Neural progenitor cell (in vitro differentiated cells): ENCODE measurements at regions not wholly inside any gene's neighbourhood (a gene's known extent, or its start where the extent isn't known, plus 50 kb on each side); places are given as distances from the start of the nearest gene placed in this dataset.

Source experiments
- CTCF ChIP-seq: fragments of 200-600 bp; sonication (generic); IDR thresholded peaks from 2 replicates; pipeline ENCODE4 v1.5.1; 2017; ENCODE audit warnings: antibody characterized with exemption, mild to moderate bottlenecking
- EZH2phosphoT487 ChIP-seq: fragments of 200-600 bp; sonication (generic); IDR thresholded peaks from 2 replicates; pipeline ENCODE4 v1.6.1; 2017; ENCODE audit warnings: antibody characterized with exemption

- TF ChIP-seq CTCF (no peak), EZH2phosphoT487 (no peak)
Observed at GRCh38 chr3:168709073-168709472, 613.3 kb upstream of the GOLIM4 start.
